ENCODE measurements at regions not wholly inside any gene's neighbourhood (a gene's known extent, or its start where the extent isn't known, plus 50 kb on each side); places are given as distances from the start of the nearest gene placed in this dataset.
"Not testable (repeated sequence)": the region's sequence is repeated elsewhere in the genome, so short reads cannot be mapped to it uniquely, and the experiment has no call there.

- no peak for DNase-seq
Measured at GRCh38 chr4:174398728-174399127, 115.0 kb downstream of the CEP44 start.

GRCh38 chr4:174397366-174398155, 113.8 kb downstream of the CEP44 start:
- no peak for DNase-seq

- DNase-seq = no peak
Measured at GRCh38 chr4:174396599-174397110, 112.9 kb downstream of the CEP44 start.

- no peak for DNase-seq
Measured at GRCh38 chr4:174394915-174395314, 111.2 kb downstream of the CEP44 start.

- DNase-seq = no peak
Measured at GRCh38 chr4:174389439-174389838, 105.7 kb downstream of the CEP44 start.

DNA sequence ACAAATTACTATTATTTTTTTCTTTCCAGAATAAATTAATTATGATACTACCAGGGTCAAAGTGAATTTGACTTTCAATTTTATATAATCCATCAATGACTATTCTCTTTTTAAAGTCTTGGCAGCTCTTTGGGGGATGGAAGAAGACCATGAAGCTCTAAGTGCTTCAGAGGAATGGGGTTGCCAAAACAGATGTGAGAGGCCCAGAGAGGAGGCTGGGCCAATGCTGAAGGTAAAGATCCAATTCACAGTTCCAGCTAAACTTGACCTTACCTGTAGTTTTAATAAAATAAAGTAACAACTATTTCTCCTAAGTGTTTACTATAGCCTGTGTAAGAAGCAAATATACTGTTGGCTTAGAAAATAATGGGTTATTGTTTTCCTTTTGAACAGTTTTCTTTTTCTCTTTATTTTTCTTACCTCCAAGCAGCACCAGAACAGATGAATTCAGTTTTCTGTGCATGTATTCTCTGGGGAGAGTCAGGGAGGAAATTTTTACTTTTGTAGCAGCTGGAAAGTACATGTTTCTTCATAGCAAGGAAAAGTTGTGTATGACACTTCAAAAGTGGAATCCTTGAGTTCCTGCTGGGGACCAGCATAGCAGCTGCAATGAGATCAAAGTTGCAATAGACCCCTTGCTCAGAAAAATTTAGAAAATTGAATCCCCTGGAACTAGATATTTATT, 104.9 kb downstream of the CEP44 start:
- DNase-seq = no peak

DNA sequence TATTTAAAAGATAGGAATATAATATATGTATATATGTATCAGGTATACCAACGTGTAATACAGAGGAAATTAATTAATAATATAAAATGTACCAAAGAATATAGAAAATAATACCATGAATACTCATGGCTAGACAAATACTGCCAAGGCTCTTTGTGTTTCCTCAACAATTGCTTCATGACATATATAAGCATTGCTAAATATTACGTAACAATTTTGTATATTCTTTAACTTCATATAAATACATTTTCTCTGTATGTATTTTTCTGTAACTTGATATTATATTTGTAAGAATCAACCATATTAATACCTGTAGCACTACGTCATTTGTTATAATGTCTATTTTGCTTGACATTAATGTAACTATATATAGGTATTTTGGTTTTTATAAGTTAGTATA, 104.0 kb downstream of the CEP44 start:
- no peak for DNase-seq

- DNase-seq = no peak
Measured at GRCh38 chr4:174387143-174387542, 103.4 kb downstream of the CEP44 start.

DNA sequence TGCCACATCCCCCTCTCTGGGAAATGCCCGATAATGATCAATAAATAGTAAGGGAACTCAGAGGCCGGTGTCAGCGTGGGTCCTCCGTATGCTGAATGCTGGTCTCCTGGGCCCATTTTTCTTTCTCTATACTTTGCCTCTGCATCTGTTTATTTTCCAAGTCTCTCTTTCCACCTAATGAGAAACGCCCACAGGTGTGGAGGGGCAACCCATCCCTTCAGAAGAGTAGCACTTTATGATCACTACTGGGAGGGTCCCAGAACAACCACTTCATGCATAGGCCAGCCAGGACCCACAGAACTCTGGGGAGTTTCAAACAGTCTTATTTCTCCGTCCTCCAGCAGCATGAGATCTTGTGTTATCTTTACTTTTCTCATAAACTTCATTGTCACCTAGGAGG, 100.1 kb downstream of the CEP44 start:
- no peak for DNase-seq

DNA sequence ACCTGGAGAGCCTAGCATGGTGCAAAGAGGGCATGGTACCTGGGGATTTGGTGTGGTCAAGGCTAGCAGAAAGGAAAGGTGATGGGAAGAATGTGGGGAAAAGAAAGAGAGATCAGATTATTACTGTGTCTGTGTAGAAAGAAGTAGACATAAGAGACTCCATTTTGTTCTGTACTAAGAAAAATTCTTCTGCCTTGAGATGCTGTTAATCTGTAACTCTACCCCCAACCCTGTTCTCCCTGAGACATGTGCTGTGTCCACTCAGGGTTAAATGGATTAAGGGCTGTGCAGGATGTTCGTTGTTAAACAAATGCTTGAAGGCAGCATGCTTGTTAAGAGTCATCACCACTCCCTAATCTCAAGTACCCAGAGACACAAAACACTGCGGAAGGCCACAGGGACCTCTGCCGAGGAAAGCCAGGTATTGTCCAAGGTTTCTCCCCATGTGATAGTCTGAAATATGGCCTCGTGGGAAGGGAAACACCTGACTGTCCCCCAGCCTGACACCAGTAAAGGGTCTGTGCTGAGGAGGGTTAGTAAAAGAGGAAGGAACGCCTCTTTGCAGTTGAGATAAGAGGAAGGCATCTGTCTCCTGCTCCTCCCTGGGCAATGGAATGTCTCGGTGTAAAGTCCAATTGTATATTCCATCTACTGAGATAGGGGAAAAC, 99.4 kb downstream of the CEP44 start:
- not testable (repeated sequence) for DNase-seq
